ENCODE measurements at regions not wholly inside any gene's neighbourhood (a gene's known extent, or its start where the extent isn't known, plus 50 kb on each side); places are given as distances from the start of the nearest gene placed in this dataset.
"Not testable (repeated sequence)": the region's sequence is repeated elsewhere in the genome, so short reads cannot be mapped to it uniquely, and the experiment has no call there.

GRCh38 chr5:118326481-118327045 is 661.8 kb downstream of the DTWD2 start:
- Mint-ChIP-seq H3K27ac (no peak overlapping the region), H3K4me1 (ENCODE audit: low read depth) (peaks cover 6% of the 10 kb centered on the region; the same call in 1 of the 2 replicates), H3K9me3 (peaks cover 37% of the 10 kb centered on the region), H3K4me3 (no peak overlapping the region), H3K27me3 (ENCODE audit: insufficient read depth) (no peaks in the 10 kb centered on the region; the same call in 1 of the 2 replicates), H3K36me3 (ENCODE audit: low read depth) (peaks cover 8% of the 10 kb centered on the region; the same call in 1 of the 2 replicates)
- no peak for DNase-seq
- TF ChIP-seq CTCF (IDR thresholded peaks at IDR 0.05): no peak

- Mint-ChIP-seq H3K4me3 (no peak overlapping the region), H3K36me3 (ENCODE audit: low read depth) (peaks cover 8% of the 10 kb centered on the region; the same call in 1 of the 2 replicates), H3K9me3 (peaks cover 37% of the 10 kb centered on the region), H3K4me1 (ENCODE audit: low read depth) (peaks cover 6% of the 10 kb centered on the region; the same call in 1 of the 2 replicates), H3K27me3 (ENCODE audit: insufficient read depth) (no peaks in the 10 kb centered on the region; the same call in 1 of the 2 replicates), H3K27ac (no peak overlapping the region)
- DNase-seq: no peak
- no peak for TF ChIP-seq CTCF (IDR thresholded peaks at IDR 0.05)
These were observed 662.4 kb downstream of the DTWD2 start for GRCh38 chr5:118325931-118326330.

- H3K4me3 Mint-ChIP-seq; H3K27ac Mint-ChIP-seq; H3K36me3 Mint-ChIP-seq (ENCODE audit: low read depth); DNase-seq; H3K4me1 Mint-ChIP-seq (ENCODE audit: low read depth); H3K27me3 Mint-ChIP-seq (ENCODE audit: insufficient read depth): not testable (repeated sequence)
- peaks cover 44% of the 10 kb centered on the region for H3K9me3 Mint-ChIP-seq
These were observed 664.6 kb downstream of the DTWD2 start for GRCh38 chr5:118323723-118324122.

- Mint-ChIP-seq H3K36me3 (ENCODE audit: low read depth) (peaks cover 8% of the 10 kb centered on the region; the same call in 1 of the 2 replicates), H3K9me3 (peaks cover 28% of the 10 kb centered on the region), H3K27ac (no peak overlapping the region), H3K27me3 (ENCODE audit: insufficient read depth) (no peaks in the 10 kb centered on the region; the same call in 1 of the 2 replicates), H3K4me1 (ENCODE audit: low read depth) (no peaks in the 10 kb centered on the region), H3K4me3 (no peak overlapping the region)
- no peak for DNase-seq
- no peak for TF ChIP-seq CTCF (IDR thresholded peaks at IDR 0.05)
These were observed 667.3 kb downstream of the DTWD2 start for GRCh38 chr5:118321081-118321480.

- Mint-ChIP-seq H3K27me3 (ENCODE audit: insufficient read depth) (no peaks in the 10 kb centered on the region; the same call in 1 of the 2 replicates), H3K27ac (no peak overlapping the region), H3K4me1 (ENCODE audit: low read depth) (no peaks in the 10 kb centered on the region), H3K36me3 (ENCODE audit: low read depth) (peaks cover 8% of the 10 kb centered on the region; the same call in 1 of the 2 replicates), H3K4me3 (no peak overlapping the region), H3K9me3 (peaks cover 35% of the 10 kb centered on the region)
- no peak for DNase-seq
- no peak for TF ChIP-seq CTCF (IDR thresholded peaks at IDR 0.05)
These were observed 668.2 kb downstream of the DTWD2 start for GRCh38 chr5:118320121-118320520.

GRCh38 chr5:118314931-118315330 is 673.4 kb downstream of the DTWD2 start:
- Mint-ChIP-seq H3K4me1 (ENCODE audit: low read depth) (no peaks in the 10 kb centered on the region), H3K36me3 (ENCODE audit: low read depth) (no peaks in the 10 kb centered on the region), H3K27ac (no peak overlapping the region), H3K4me3 (no peak overlapping the region), H3K9me3 (peaks cover 12% of the 10 kb centered on the region), H3K27me3 (ENCODE audit: insufficient read depth) (no peaks in the 10 kb centered on the region)
- TF ChIP-seq CTCF (IDR thresholded peaks at IDR 0.05): no peak
- DNase-seq: no peak

Measured in HFFc6 (cell line).